Fibroblast of villous mesenchyme (primary cell): ENCODE measurements at regions not wholly inside any gene's neighbourhood (a gene's known extent, or its start where the extent isn't known, plus 50 kb on each side); places are given as distances from the start of the nearest gene placed in this dataset.
A peak's percentile ranks its signal among the peaks of the same experiment; 100 is the strongest.

Experiments
- DNase-seq: peaks from one replicate; pipeline ENCODE4 v3.0.0-alpha.2; 2010; ENCODE audit warnings: low read depth
- H3K4me3 ChIP-seq: 2 replicates; pipeline ENCODE4 v1.5.1; 2011; ENCODE audit warnings: low read depth, mild to moderate bottlenecking, low read length
- TF ChIP-seq, protein P1 (sequence below): IDR thresholded peaks from 2 replicates; pipeline ENCODE4 v1.5.1; 2012; ENCODE audit warnings: low read depth, mild to moderate bottlenecking, low read length; ENCODE audit not compliant: insufficient read depth

GRCh38 chr6:133610227-133610840 is 278.6 kb upstream of the TCF21 start:
- DNase-seq, result peak; percentile 84
- H3K4me3 ChIP-seq, result no peak overlapping the region
- TF ChIP-seq, protein P1, sequence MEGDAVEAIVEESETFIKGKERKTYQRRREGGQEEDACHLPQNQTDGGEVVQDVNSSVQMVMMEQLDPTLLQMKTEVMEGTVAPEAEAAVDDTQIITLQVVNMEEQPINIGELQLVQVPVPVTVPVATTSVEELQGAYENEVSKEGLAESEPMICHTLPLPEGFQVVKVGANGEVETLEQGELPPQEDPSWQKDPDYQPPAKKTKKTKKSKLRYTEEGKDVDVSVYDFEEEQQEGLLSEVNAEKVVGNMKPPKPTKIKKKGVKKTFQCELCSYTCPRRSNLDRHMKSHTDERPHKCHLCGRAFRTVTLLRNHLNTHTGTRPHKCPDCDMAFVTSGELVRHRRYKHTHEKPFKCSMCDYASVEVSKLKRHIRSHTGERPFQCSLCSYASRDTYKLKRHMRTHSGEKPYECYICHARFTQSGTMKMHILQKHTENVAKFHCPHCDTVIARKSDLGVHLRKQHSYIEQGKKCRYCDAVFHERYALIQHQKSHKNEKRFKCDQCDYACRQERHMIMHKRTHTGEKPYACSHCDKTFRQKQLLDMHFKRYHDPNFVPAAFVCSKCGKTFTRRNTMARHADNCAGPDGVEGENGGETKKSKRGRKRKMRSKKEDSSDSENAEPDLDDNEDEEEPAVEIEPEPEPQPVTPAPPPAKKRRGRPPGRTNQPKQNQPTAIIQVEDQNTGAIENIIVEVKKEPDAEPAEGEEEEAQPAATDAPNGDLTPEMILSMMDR, result no peak

GRCh38 chr6:133610971-133611370 is 277.9 kb upstream of the TCF21 start:
- peak; percentile 20 for DNase-seq
- H3K4me3 ChIP-seq, result no peak overlapping the region
- TF ChIP-seq, protein P1, result no peak

GRCh38 chr6:133612459-133612858 is 276.5 kb upstream of the TCF21 start:
- no peak for DNase-seq
- TF ChIP-seq, protein P1, result no peak

GRCh38 chr6:133613211-133613610 is 275.7 kb upstream of the TCF21 start:
- DNase-seq, result peak; percentile 38
- no peak overlapping the region for H3K4me3 ChIP-seq

More at GRCh38 chr6:133612459-133612858, 276.5 kb upstream of the TCF21 start:
- H3K4me3 ChIP-seq, result no peak overlapping the region

DNA sequence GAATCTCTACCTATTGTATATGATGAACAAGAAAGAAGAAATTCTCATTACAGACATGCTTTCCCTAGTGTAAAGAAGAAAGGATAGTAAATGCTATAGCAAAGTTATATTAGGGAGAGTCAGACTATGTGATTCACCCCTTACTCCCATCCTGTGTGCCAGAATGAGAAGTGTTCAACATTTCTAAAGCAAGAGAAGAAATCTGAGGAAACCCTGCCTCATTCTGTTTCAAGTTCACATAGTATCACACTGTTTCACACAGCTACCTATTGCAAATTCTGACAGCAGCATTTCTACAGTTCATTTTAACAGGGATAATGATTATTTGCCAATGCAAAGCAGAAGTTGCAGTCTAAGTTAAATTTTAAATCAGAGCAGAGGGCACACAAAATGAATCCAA is 267.2 kb upstream of the TCF21 start:
- TF ChIP-seq, protein P1, result no peak
- H3K4me3 ChIP-seq, result no peak overlapping the region
- no peak for DNase-seq

More at GRCh38 chr6:133613211-133613610, 275.7 kb upstream of the TCF21 start:
- TF ChIP-seq, protein P1, result no peak

- TF ChIP-seq, protein P1, result no peak
- H3K4me3 ChIP-seq, result no peak overlapping the region
- peak; percentile 42 for DNase-seq
These were observed 265.8 kb upstream of the TCF21 start for GRCh38 chr6:133623065-133623464.

DNA sequence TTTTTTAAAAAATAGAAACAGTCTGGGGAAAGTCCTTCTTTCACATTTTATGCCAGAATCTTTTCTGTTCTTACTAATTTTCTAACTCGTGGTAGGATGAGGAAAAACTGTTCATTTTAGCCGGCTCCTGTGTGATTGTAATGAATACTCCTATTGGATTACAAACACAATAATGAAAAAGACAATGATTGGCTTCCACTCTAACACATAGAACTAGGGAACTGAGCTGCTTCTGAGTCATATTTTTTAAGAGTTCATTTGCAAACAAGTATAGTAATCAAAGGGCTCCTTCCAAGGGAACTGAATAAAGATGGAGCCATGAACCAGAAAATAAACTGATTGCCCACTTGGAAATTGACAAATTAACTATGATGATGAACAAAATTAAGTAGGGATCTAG is 265.3 kb upstream of the TCF21 start:
- TF ChIP-seq, protein P1, result no peak
- no peak for DNase-seq
- H3K4me3 ChIP-seq, result no peak overlapping the region
